HG02763 (cell line): ENCODE measurements at regions not wholly inside any gene's neighbourhood (a gene's known extent, or its start where the extent isn't known, plus 50 kb on each side); places are given as distances from the start of the nearest gene placed in this dataset.
A peak's percentile ranks its signal among the peaks of the same experiment; 100 is the strongest.

Source experiments
- ATAC-seq: cut with Tn5 transposase; IDR thresholded peaks from one replicate; pipeline ENCODE4 v1.9.1; 2021; ENCODE audit warnings: mild to moderate bottlenecking, moderate library complexity; ENCODE audit not compliant: unreplicated experiment

DNA sequence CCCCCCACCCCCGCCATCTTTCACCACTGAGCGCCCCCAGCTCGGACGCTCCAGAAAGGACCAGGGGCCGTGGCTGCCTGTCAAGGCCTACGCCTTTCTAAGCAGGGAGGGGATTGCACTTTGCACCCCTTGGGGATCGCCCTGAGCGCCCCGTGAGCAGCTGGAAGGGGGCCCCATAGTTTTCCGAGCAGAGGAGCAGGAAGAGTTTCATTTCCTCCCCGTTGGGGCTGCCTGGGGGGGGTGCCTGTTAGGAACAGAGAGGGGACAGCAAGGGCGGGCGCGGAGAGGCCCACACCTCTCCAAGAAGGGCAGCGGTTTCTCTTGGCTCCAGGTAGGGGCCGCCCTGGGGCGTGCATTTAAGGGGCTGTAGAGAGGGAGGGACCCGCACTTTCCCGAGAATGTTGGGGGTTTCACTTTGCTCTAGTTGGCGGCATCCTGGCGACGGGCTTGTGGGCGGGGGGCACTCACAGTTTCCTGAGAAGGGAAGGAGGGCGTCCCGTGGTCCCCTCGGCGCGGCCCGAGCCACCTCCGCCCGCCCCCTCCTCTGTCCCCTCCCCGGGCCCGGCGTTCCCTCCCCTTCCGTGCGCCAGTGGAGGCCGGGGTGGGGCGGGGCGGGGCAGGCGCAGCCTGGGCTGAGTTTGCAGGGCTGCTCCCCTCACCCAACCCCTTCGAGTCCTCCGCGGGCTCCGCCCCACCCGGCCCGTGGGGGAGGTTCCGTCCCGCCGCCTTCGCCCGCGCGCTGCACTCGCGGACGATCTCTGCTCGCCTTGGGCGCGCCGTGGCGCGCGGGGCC is 82.3 kb upstream of the CD99 start:
- peak; percentile 95 for ATAC-seq

DNA sequence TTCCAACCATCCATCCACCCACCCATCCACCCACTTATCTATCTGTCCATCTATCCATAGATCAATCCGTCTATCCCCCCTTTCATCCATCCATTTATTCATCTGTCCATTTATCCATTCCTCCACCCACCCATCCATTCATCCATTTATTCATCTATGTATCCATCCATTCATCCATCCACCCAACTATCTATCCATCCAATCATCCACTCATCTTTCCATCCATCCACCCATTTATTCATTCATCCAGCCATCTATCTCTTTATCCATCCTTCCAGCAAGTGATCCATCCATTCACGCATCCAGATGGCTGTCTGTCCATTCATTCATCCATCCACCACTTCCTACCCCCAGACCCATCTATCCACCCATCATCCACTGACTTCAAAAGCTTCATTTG is 84.0 kb upstream of the CD99 start:
- no peak for ATAC-seq

DNA sequence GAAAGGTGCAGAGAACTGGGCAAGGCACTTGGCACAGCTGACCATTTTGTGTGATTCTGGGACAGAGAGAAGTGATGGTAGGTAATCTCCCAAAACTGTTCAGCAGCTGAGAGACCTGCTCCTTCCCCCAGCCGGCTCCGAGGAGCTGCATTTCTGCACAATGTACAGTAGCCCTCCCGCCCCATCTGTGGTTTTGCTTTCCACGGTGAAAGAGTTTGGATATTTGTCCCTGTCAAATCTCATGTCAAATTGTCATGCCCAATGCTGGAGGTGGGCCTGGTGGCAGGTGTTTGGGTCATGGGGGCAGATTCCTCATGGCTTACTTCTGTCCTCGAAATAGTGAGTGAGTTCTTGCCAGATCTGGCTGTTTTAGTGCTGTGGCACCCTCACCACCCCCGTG is 90.5 kb upstream of the CD99 start:
- no peak for ATAC-seq

DNA sequence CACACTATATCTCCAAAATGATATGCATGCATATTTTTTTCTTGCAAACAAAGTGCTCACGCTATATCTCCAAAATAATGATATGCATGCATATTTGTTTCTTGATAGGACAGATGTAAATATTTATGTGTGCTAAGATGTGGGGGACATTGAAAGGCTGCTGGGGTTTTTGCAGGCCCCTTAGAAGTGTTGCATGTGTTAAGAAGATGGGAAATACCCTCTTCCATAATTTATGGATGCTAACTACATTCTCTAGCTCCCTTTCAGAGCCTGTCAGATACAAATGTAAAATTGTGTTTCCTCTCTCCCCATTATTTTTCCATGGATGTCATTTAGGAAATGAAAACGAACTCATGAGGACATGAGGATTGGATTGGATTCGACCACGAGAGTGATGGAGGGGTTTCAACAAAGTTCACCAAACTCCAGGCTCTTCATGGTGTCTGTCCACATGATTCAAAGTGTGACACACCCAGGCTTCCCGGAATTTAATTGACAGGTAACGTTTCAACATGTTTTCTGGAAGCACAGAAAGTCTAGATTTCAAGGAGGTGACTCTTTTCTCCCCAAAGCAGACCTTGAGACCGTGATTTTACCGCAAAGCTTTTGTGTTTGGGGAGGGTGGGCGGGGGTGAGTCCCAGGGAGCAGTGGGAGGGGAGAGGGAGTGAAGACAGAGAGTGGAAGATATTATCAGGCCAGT is 94.4 kb upstream of the CD99 start:
- no peak for ATAC-seq

DNA sequence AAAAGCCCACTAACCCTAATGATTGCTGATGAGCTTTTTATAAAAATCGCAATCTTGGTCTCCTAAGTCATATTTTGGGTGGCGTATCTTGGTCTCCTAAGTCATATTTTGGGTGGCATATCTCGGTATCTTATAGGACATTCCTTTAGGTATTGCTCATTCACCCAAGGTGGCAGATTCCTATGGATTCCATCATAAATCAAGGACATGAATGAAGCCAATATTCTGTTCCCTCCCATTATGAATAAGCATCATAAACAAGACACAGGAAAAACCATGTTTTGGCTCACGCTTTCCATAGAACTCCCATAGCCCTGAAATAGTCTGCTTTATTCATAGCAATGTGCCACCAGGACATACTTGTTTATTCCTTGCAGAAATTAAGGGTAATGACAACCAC is 95.0 kb upstream of the CD99 start:
- ATAC-seq: no peak

- ATAC-seq: no peak
Measured at GRCh38 chrX:2595258-2595657, 94.5 kb upstream of the DHRSX start.

GRCh38 chrX:2594491-2594890 is 93.7 kb upstream of the DHRSX start:
- ATAC-seq: no peak

DNA sequence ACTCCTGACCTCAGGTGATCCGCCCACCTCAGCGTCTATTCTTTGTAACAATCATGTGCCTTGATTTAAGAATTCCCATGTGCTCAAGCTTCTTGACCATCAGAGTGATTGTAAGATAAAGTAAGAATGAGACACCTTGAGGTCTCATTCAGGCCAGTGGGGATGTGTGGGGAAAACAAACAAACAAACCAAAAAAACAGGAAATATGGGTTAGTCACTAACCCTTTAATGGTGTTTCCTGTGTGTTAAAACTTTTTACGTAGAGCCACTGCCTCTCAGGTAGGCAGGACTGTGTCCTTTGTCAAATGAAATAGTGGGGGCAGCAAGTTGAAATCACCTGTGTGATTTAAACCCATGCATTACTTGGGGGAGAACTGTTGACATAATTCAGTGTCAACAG is 91.5 kb upstream of the DHRSX start:
- no peak for ATAC-seq

- no peak for ATAC-seq
Measured at GRCh38 chrX:2589186-2590020, 88.6 kb upstream of the DHRSX start.

GRCh38 chrX:2588049-2588448 is 87.3 kb upstream of the DHRSX start:
- ATAC-seq: no peak

DNA sequence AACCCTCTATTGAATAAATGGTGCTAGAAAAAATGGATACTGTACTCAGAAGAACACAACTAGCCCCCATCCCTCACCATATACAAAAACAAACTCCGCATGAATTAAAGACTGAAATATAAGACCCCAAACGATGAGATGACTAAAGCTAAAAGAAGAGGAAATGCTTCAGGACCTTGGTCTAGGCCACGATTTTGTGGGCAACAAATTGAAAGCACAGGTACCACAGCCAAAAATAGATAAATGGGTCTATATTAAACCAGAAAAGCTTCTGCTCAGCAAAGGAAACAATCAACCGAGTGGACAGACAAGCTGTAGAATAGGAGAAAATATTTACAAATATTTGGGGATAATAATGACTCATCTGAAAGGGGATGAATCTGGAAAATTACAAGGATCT is 86.4 kb upstream of the DHRSX start:
- no peak for ATAC-seq

GRCh38 chrX:2585158-2585470 is 84.3 kb upstream of the DHRSX start:
- no peak for ATAC-seq

GRCh38 chrX:2584251-2585157 is 83.7 kb upstream of the DHRSX start:
- ATAC-seq: no peak

DNA sequence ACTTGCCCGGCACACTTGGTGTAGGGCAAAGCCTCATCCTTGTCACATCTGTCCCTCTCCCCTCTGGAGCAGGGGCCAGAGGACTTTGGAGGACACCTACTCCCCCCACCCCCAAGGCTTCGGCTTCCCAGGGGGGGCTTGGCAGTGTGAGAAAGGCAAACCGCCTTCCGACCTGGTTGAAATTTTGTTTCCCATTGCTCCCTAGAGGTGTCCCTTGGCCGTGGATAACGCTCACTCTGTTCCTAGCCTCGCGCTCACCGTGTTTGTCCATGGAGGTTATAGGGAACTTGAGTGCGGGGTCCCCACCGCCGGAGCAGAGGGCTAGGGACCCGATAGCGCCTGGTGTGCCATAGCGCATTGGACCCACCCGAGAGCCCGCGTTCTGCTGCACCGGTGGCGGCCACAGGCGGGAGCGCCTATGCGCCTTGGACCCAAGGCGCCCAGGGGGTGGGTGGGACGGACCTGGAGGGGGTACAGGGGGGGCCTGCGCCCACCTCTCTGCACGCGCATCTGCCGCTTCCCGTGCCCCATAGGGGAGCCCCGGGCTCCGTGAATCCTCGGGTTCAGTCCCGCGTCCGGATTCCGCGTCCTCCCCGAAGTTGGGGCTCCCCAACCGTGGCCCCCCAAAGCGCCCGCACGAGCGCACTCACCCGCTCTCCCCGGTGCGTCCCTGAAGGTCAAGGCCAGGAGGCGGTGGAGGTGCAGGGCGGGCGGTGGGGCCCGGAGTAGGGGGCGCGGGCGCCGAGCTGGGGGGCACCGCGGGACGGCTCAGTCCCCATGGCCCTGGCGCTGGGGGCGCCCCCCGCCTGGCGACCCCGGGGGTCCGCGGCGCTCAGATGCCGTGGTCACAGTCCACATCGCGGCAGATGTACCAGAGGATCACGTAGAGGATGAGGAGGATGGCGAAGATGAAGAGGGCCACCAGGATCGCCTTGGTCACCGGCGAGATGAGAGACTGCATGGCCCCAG is 82.7 kb upstream of the DHRSX start:
- no peak for ATAC-seq

GRCh38 chrX:2582667-2583066 is 81.9 kb upstream of the DHRSX start:
- no peak for ATAC-seq

- ATAC-seq: no peak
Measured at GRCh38 chrX:2581296-2581695, 80.5 kb upstream of the DHRSX start.

- ATAC-seq: no peak
Measured at GRCh38 chrX:2578864-2579263, 78.1 kb upstream of the DHRSX start.

DNA sequence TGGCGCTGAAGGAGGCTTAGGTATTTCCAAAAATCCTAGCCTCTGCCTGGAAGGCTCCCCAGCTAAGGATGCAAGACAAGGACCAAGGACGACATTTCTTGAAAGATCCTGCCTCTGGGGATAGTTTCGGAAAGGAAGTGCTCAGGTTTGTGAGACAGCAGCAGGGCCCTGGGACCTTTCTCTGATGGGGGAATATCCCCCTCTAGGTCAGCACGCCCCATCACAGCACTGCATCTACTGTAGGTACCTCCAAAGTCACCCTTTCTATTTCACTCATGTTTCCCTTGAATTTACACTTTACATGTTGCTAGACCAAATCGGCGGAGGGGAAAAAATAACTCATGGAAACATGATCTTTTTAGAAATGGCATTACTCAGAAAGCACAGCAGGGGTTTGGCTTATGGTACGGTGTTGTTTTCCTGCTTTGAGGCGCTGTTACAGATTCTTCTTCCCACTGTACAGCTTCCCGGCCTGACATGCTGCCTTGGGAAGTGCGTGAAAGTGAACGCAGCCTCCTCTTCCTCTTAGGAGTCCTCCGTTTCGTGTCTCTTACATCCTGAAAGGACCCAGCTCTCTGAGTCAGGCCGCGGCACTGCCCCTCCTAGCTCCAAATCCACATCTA is 77.2 kb upstream of the DHRSX start:
- no peak for ATAC-seq

DNA sequence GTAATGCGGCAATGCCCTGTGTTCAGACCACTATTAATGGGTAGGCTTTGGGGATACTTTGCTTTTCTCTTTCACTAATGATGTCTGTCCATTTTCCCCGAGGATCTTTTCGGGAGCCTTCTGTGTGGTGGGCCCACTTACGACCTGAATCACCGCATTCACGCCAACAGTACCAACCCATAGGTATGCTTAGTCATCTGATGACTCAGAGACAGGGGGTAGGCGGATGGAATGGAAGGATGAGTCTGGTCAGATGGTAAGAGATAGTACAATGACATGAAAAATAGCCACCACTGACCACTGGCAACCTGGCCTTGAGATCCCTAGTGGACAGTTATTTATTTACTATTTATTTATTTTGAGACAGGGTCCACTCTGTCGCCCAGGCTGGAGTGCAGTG is 76.0 kb upstream of the DHRSX start:
- no peak for ATAC-seq
